ENCODE measurements at regions not wholly inside any gene's neighbourhood (a gene's known extent, or its start where the extent isn't known, plus 50 kb on each side); places are given as distances from the start of the nearest gene placed in this dataset.

- in situ Hi-C loops (cut with HindIII; ENCODE audit: low sequenced_read_pairs), result no loop called here
- TF ChIP-seq CTCF (IDR thresholded peaks at IDR 0.05; ENCODE audit: low read depth, low read length, missing control alignments), result no peak
- no peak overlapping the region for H3K4me3 ChIP-seq (ENCODE audit: low read depth, low read length)
- DNase-seq (ENCODE audit: low read depth), result no peak
Measured at GRCh38 chr20:10133532-10133931, 85.1 kb upstream of the SNAP25 start.

GRCh38 chr20:10134176-10134575 lies 84.5 kb upstream of the SNAP25 start:
- TF ChIP-seq CTCF (IDR thresholded peaks at IDR 0.05; ENCODE audit: low read depth, low read length, missing control alignments), result no peak
- in situ Hi-C loops (cut with HindIII; ENCODE audit: low sequenced_read_pairs), result no loop called here
- DNase-seq (ENCODE audit: low read depth), result no peak
- H3K4me3 ChIP-seq (ENCODE audit: low read depth, low read length), result no peak overlapping the region

- no peak overlapping the region for H3K4me3 ChIP-seq (ENCODE audit: low read depth, low read length)
- DNase-seq (ENCODE audit: low read depth), result no peak
- TF ChIP-seq CTCF (IDR thresholded peaks at IDR 0.05; ENCODE audit: low read depth, low read length, missing control alignments), result no peak
- in situ Hi-C loops (cut with HindIII; ENCODE audit: low sequenced_read_pairs), result no loop called here
Measured at GRCh38 chr20:10135438-10135837, 83.2 kb upstream of the SNAP25 start.

GRCh38 chr20:10137032-10137431 lies 81.6 kb upstream of the SNAP25 start:
- in situ Hi-C loops (cut with HindIII; ENCODE audit: low sequenced_read_pairs), result no loop called here
- H3K4me3 ChIP-seq (ENCODE audit: low read depth, low read length), result no peak overlapping the region
- DNase-seq (ENCODE audit: low read depth), result no peak
- no peak for TF ChIP-seq CTCF (IDR thresholded peaks at IDR 0.05; ENCODE audit: low read depth, low read length, missing control alignments)

GRCh38 chr20:10137533-10137932 lies 81.1 kb upstream of the SNAP25 start:
- no peak for TF ChIP-seq CTCF (IDR thresholded peaks at IDR 0.05; ENCODE audit: low read depth, low read length, missing control alignments)
- in situ Hi-C loops (cut with HindIII; ENCODE audit: low sequenced_read_pairs), result no loop called here
- no peak for DNase-seq (ENCODE audit: low read depth)
- no peak overlapping the region for H3K4me3 ChIP-seq (ENCODE audit: low read depth, low read length)

- in situ Hi-C loops (cut with HindIII; ENCODE audit: low sequenced_read_pairs), result no loop called here
- no peak overlapping the region for H3K4me3 ChIP-seq (ENCODE audit: low read depth, low read length)
- no peak for DNase-seq (ENCODE audit: low read depth)
- TF ChIP-seq CTCF (IDR thresholded peaks at IDR 0.05; ENCODE audit: low read depth, low read length, missing control alignments), result no peak
Measured at GRCh38 chr20:10157549-10157948, 61.1 kb upstream of the SNAP25 start.

- H3K4me3 ChIP-seq (ENCODE audit: low read depth, low read length), result no peak overlapping the region
- DNase-seq (ENCODE audit: low read depth), result no peak
- in situ Hi-C loops (cut with HindIII; ENCODE audit: low sequenced_read_pairs), result no loop called here
- no peak for TF ChIP-seq CTCF (IDR thresholded peaks at IDR 0.05; ENCODE audit: low read depth, low read length, missing control alignments)
Measured at GRCh38 chr20:10167040-10167439, 51.6 kb upstream of the SNAP25 start.

Data from astrocyte of the cerebellum (primary cell).